HEK293T (cell line): ENCODE measurements at regions not wholly inside any gene's neighbourhood (a gene's known extent, or its start where the extent isn't known, plus 50 kb on each side); places are given as distances from the start of the nearest gene placed in this dataset.

ENCODE experiments used
- BHLHE40 ChIP-seq: fragments of 450-650 bp; IDR thresholded peaks from 2 replicates; pipeline ENCODE4 v1.6.1; 2016; ENCODE audit warnings: mild to moderate bottlenecking, moderate library complexity, borderline replicate concordance
- CTBP1 ChIP-seq: fragments of 450-650 bp; IDR thresholded peaks from 2 replicates; pipeline ENCODE4 v1.6.1; 2016; ENCODE audit warnings: borderline replicate concordance
- FOXK2 ChIP-seq: fragments of 450-650 bp; IDR thresholded peaks from 2 replicates; pipeline ENCODE4 v1.6.1; 2016; ENCODE audit warnings: mild to moderate bottlenecking
- L3MBTL2 ChIP-seq: fragments of 450-650 bp; conservative IDR thresholded peaks from 2 replicates; pipeline ENCODE4 v1.6.1; 2016; ENCODE audit warnings: mild to moderate bottlenecking
- SP1 ChIP-seq: fragments of 450-650 bp; IDR thresholded peaks from 2 replicates; pipeline ENCODE4 v1.6.1; 2017

GRCh38 chr5:124613273-124613953, 133.0 kb downstream of the ZNF608 start:
- TF ChIP-seq BHLHE40 (no peak), FOXK2 (no peak), SP1 (no peak), CTBP1 (no peak), L3MBTL2 (no peak)
